NT2/D1 (cell line): ENCODE measurements at regions not wholly inside any gene's neighbourhood (a gene's known extent, or its start where the extent isn't known, plus 50 kb on each side); places are given as distances from the start of the nearest gene placed in this dataset.

Experiments used
- DNase-seq: peaks from one replicate; pipeline ENCODE4 v3.0.0-alpha.2; 2011; ENCODE audit warnings: low read depth, low spot score
- H3K27me3 ChIP-seq: 2 replicates; pipeline ENCODE4 v1.6.0; 2011; ENCODE audit warnings: mild to moderate bottlenecking; ENCODE audit not compliant: insufficient read length, insufficient read depth
- H3K36me3 ChIP-seq: 2 replicates; pipeline ENCODE4 v1.6.1; 2011; ENCODE audit warnings: mild to moderate bottlenecking, low read length, mixed read lengths; ENCODE audit not compliant: insufficient read depth, insufficient read length
- H3K4me1 ChIP-seq: 2 replicates; pipeline ENCODE4 v1.5.1; 2011; ENCODE audit not compliant: insufficient read depth, insufficient read length
- H3K4me3 ChIP-seq: 2 replicates; pipeline ENCODE4 v1.5.1; 2011; ENCODE audit warnings: low read depth; ENCODE audit not compliant: insufficient read length
- H3K9ac ChIP-seq: 2 replicates; pipeline ENCODE4 v1.6.0; 2011; ENCODE audit warnings: low read depth; ENCODE audit not compliant: insufficient read length
- H3K9me3 ChIP-seq: 2 replicates; pipeline ENCODE4 v1.5.1; 2011; ENCODE audit warnings: mild to moderate bottlenecking, low read length; ENCODE audit not compliant: insufficient read depth
- SUZ12 ChIP-seq: IDR thresholded peaks from 2 replicates; pipeline ENCODE4 v1.6.1; 2011; ENCODE audit not compliant: insufficient read length, insufficient read depth; ENCODE audit errors: extremely low read depth
- YY1 ChIP-seq: IDR thresholded peaks from 2 replicates; pipeline ENCODE4 v1.6.1; 2011; ENCODE audit not compliant: insufficient read length, insufficient read depth
- ZNF274 ChIP-seq: IDR thresholded peaks from 2 replicates; pipeline ENCODE4 v1.6.1; 2011; ENCODE audit warnings: mild to moderate bottlenecking, low read depth, low read length

DNA sequence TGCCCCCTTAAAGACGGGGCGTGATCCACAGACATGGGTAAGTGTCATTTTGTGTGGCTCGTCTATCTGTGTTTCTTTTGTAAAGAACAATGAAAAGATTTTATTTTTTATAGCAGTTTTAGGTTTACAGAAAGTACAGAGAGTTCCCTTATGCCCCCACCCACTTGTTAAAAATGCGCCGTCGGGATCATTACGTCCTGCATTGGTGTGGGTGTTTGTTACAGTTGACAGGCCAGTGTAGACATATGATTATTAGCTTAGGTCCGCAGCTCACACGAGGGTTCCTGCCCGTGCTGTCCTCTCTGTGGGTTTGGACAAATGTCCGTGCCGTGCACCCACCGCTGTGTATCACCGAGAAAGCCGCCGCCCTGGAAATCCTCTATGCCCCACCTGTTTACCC lies 50.5 kb downstream of the RGS12 start:
- no peak overlapping the region for H3K4me3 ChIP-seq
- DNase-seq: no peak
- H3K9ac ChIP-seq: no peak overlapping the region
- H3K36me3 ChIP-seq: peaks cover 21% of the 10 kb centered on the region
- TF ChIP-seq ZNF274 (no peak), SUZ12 (no peak), YY1 (no peak)
- no peaks in the 10 kb centered on the region for H3K9me3 ChIP-seq
- H3K4me1 ChIP-seq: peaks cover 1% of the 10 kb centered on the region
- no peaks in the 10 kb centered on the region for H3K27me3 ChIP-seq

DNA sequence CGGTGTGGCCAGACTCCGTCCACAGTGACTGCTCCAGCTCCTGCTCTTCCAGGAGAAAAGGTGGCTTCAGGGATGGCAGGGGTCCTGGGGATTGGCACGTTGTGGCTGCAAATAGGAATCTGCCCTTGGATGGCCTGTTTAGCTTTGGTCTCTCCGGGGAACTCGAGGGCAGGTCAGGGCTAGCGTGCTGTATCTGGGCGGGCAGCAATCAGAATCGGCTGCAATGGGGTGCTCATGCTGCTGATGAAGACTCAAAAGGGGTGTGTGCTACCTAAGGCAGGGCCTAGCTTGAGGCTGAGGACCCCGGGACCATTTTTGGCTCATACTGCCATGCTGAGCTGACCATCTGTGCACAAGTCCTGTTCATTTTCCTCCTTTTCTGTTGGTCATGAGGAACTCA lies 51.3 kb downstream of the RGS12 start:
- Histone ChIP-seq H3K4me3 (no peak overlapping the region), H3K36me3 (peaks cover 21% of the 10 kb centered on the region), H3K9ac (no peak overlapping the region), H3K27me3 (no peaks in the 10 kb centered on the region), H3K9me3 (no peaks in the 10 kb centered on the region), H3K4me1 (peaks cover 6% of the 10 kb centered on the region)
- TF ChIP-seq YY1 (no peak), SUZ12 (no peak), ZNF274 (no peak)
- DNase-seq: no peak

DNA sequence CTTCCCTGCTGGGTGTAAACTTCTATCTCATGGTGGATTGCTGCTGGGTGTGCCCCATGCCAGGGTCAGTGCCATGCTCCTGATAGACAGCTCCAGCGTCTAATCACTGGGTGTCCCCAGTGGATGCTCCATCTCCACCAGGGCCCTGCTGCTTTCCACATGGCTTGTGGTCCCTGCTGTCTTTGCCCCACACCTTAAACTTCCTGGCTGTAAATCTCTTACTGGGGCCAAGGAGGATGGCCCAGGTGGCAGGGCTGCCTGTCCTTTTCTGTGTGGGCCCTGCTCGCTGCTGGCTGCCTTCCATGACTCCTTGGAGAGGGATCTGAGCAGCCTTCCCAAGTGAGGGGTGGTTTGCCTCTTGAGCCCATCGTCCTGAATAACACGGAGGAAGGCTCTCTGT lies 51.8 kb downstream of the RGS12 start:
- DNase-seq: no peak
- TF ChIP-seq YY1: no peak
- TF ChIP-seq SUZ12: no peak
- TF ChIP-seq ZNF274: no peak
- no peak overlapping the region for H3K4me3 ChIP-seq
- H3K27me3 ChIP-seq: no peaks in the 10 kb centered on the region
- H3K9ac ChIP-seq: no peak overlapping the region
- H3K9me3 ChIP-seq: no peaks in the 10 kb centered on the region
- peaks cover 21% of the 10 kb centered on the region for H3K36me3 ChIP-seq
- H3K4me1 ChIP-seq: peaks cover 6% of the 10 kb centered on the region

DNA sequence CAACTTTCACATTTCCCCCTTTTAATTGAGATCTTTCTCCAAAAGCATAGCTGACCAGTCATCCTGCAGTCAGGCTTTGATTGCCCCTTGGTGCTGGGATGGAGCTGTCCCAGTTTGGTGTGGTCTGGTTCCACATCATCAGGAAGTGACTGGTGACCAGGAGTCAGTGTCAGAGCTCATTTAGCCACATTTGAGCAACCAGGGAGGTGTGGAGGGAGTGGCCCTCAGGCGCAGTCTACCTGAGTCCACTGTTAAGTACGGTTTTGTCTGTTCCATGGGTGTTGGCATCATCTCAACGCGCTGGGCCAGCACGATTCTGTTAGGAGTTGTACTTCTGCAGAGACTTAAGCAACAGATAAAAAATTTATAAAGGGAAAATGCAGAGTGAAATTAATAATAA lies 52.6 kb downstream of the RGS12 start:
- no peak for DNase-seq
- Histone ChIP-seq H3K9ac (no peak overlapping the region), H3K27me3 (no peaks in the 10 kb centered on the region), H3K9me3 (no peaks in the 10 kb centered on the region), H3K4me1 (peaks cover 6% of the 10 kb centered on the region), H3K36me3 (peaks cover 21% of the 10 kb centered on the region), H3K4me3 (no peak overlapping the region)
- TF ChIP-seq SUZ12 (no peak), ZNF274 (no peak), YY1 (no peak)

DNA sequence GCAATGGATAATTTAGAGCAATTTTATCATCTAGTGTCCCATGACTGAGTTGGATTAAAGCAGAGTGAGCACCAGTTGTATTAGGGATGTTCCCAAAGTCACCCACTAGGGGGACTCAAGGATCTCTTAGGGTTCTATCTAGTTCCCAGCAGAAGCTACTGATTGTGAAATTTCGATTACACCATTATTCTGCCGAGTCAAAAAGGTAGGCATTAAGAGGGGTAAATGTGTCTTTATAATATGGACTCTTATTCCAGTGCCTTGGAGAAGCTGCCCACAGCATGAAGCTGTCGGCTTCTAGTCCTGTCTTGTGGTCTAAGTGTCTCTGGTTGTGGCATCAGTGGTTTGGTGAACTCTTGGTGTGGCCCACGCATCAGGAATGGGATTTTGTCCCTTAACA lies 53.3 kb downstream of the RGS12 start:
- H3K9ac ChIP-seq: no peak overlapping the region
- no peaks in the 10 kb centered on the region for H3K9me3 ChIP-seq
- no peaks in the 10 kb centered on the region for H3K27me3 ChIP-seq
- DNase-seq: peak; percentile 40
- no peak overlapping the region for H3K4me3 ChIP-seq
- H3K36me3 ChIP-seq: peaks cover 21% of the 10 kb centered on the region
- TF ChIP-seq ZNF274 (no peak), SUZ12 (no peak), YY1 (no peak)
- H3K4me1 ChIP-seq: peaks cover 6% of the 10 kb centered on the region

DNA sequence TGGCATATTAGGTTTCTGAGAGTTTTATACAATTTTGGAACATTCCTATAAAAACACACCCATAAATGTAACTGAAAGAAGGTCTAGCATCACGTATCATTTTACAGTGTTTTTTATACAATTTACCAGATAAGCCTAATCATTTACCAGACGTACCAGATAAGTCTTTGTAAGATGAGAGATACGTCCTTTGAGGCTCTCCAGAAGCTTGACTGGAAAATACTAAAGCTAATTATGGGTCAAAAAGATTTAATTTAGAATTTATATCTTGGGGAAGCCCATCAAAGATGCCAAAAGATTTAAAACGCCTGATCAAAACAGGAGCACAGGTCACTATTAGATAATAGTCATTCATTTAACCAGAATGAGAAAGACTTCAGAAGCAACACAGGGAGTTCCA lies 55.0 kb downstream of the RGS12 start:
- Histone ChIP-seq H3K4me3 (no peak overlapping the region), H3K9me3 (no peaks in the 10 kb centered on the region), H3K9ac (no peak overlapping the region), H3K27me3 (no peaks in the 10 kb centered on the region), H3K36me3 (peaks cover 19% of the 10 kb centered on the region), H3K4me1 (peaks cover 6% of the 10 kb centered on the region)
- no peak for DNase-seq
- TF ChIP-seq SUZ12 (no peak), YY1 (no peak), ZNF274 (no peak)

DNA sequence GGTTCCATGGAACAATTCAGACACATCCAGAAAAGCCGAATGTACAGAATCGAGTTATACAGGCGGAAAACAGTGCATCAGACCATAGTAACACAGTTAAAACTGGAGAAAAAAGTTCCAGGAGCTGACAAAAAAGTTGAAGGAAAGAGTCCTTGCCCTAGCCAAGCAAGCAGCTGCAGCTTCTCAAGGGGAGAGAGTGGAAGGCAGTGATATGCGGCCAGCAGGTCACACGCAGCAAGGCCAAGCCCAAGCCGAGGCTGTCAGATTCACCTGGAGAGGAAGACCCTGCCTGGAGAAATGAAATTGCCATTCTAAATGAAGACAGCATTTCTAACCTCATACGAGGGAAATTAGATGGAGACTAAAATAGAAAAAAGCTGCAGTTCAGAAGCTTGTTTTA lies 55.8 kb downstream of the RGS12 start:
- H3K27me3 ChIP-seq: no peaks in the 10 kb centered on the region
- TF ChIP-seq SUZ12 (no peak), ZNF274 (no peak), YY1 (no peak)
- no peak overlapping the region for H3K4me3 ChIP-seq

More for the DNA sequence above, 55.8 kb downstream of the RGS12 start:
- peaks cover 11% of the 10 kb centered on the region for H3K36me3 ChIP-seq
- no peak for DNase-seq
- H3K9ac ChIP-seq: no peak overlapping the region
- H3K4me1 ChIP-seq: peaks cover 6% of the 10 kb centered on the region
- H3K9me3 ChIP-seq: no peaks in the 10 kb centered on the region
